Fibroblast of villous mesenchyme (primary cell): ENCODE measurements at regions not wholly inside any gene's neighbourhood (a gene's known extent, or its start where the extent isn't known, plus 50 kb on each side); places are given as distances from the start of the nearest gene placed in this dataset.

ENCODE experiments used
- DNase-seq: peaks from one replicate; pipeline ENCODE4 v3.0.0-alpha.2; 2010; ENCODE audit warnings: low read depth
- H3K4me3 ChIP-seq: 2 replicates; pipeline ENCODE4 v1.5.1; 2011; ENCODE audit warnings: low read depth, mild to moderate bottlenecking, low read length
- TF ChIP-seq, protein P1 (sequence below): IDR thresholded peaks from 2 replicates; pipeline ENCODE4 v1.5.1; 2012; ENCODE audit warnings: low read depth, mild to moderate bottlenecking, low read length; ENCODE audit not compliant: insufficient read depth

DNA sequence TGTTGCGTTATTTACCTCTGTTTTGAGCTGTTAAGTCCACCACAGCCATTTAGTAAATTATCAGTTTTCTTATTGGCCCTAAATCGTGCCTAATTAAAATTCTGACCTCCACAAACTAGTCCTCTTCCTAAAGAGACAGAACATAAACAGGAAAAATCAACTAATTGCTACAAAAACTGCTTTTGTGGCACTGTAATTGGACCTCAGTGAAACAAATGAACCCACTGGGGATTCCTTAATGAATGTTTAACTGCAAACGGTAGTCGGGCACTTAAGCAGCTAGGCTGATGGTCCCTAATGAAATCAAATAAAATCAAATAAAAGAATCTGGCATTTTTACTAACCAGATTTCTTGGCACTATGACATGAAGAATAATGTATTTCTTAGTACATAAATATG, 513.4 kb upstream of the SLC35B3 start:
- no peak overlapping the region for H3K4me3 ChIP-seq
- no peak for DNase-seq
- TF ChIP-seq, protein P1, sequence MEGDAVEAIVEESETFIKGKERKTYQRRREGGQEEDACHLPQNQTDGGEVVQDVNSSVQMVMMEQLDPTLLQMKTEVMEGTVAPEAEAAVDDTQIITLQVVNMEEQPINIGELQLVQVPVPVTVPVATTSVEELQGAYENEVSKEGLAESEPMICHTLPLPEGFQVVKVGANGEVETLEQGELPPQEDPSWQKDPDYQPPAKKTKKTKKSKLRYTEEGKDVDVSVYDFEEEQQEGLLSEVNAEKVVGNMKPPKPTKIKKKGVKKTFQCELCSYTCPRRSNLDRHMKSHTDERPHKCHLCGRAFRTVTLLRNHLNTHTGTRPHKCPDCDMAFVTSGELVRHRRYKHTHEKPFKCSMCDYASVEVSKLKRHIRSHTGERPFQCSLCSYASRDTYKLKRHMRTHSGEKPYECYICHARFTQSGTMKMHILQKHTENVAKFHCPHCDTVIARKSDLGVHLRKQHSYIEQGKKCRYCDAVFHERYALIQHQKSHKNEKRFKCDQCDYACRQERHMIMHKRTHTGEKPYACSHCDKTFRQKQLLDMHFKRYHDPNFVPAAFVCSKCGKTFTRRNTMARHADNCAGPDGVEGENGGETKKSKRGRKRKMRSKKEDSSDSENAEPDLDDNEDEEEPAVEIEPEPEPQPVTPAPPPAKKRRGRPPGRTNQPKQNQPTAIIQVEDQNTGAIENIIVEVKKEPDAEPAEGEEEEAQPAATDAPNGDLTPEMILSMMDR: no peak

DNA sequence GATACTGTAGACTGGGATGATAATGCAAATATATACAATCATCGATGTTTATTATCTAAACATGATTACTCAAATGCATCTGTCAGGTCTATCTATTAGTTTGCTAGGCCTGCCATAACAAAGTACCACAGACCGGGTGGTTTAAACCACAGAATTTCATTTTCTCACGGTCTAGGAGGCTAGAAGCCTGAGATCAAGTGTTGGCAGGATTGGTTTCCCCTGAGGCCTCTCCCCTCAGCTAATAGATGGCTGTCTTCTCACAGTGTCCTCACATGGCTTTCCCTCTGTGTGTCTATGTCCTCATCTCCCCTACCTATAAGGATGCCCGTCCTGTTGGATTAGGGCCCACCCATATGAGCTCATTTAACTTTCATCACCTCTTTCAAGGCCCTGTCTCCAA, 512.6 kb upstream of the SLC35B3 start:
- H3K4me3 ChIP-seq: no peak overlapping the region
- no peak for DNase-seq
- TF ChIP-seq, protein P1: no peak

DNA sequence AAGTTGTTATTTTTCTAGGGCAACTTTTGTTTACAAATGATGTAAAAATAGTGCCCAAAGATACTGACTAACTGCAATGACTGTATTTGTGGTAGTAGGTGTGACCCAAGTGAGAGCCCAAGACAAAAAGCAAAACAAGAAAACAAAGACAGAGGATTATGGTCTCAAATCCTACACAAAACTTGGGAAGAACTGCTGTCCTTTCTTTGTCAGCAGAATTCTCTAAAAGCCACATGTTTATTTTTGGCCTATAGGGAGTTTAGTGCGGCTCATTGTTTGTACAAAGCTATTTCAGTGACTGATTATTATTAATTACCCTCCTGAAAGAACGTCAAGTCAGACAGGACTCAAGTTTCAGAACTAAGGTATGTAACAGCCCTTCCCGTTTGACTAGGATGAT, 509.2 kb upstream of the SLC35B3 start:
- DNase-seq: no peak
- no peak overlapping the region for H3K4me3 ChIP-seq
- TF ChIP-seq, protein P1: no peak

DNA sequence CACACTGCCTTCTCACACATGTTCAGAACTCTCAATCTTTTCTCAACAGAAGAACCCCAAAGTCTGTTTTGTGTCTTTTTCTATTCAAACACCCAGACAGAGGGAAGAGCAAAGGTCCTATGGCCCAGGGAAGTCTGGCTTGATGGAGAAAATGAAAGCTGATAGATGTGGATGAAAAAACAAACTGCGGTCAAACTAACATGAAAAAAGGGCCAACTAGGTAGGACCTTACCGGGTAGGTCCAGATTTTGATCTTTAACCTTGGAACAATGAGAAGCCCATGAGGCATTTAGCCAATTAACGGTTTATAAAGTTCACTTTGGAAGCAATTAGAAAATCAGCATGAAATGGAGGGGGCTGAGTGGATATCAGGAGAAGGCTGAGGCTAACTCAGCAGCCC, 507.7 kb upstream of the SLC35B3 start:
- no peak overlapping the region for H3K4me3 ChIP-seq
- no peak for DNase-seq
- TF ChIP-seq, protein P1: no peak

DNA sequence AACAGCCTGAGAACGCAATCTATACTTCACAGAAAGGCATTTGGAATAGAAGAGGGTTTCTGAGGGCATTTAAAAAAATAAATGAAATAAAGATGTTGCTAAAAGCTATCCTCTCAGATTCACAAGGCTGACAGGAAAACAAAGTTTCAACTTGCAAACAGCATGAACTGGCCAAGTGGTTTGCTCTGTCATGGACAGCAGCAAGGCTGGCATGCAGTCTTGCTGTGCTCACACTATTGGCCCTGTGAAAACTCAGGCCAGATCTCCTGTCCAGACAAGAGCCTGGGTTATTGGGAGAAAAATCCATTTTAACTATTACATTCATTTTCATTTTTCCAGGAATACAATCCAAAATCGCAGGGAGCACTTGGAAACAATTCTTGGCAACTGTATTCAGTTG, 506.2 kb upstream of the SLC35B3 start:
- H3K4me3 ChIP-seq: no peak overlapping the region
- no peak for DNase-seq
- TF ChIP-seq, protein P1: no peak

DNA sequence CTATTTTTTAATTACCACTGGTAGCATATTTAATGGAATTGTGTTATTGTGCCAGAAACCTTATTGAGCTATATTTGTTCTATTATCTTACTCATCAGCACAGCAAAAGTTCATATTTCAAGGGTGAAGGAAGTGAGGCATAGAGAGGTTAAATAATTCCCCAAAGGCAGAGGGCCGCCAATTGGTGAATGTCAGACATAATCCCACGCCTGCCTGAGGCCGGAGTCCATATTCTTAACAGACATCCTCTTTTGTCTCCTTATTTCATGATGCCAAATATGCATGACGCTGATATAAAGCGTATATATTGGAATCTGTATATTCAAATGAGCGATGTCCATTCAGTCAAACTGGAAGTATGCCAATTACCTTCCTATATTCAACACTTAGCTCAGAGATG, 505.0 kb upstream of the SLC35B3 start:
- TF ChIP-seq, protein P1: no peak
- no peak for DNase-seq
- no peak overlapping the region for H3K4me3 ChIP-seq

DNA sequence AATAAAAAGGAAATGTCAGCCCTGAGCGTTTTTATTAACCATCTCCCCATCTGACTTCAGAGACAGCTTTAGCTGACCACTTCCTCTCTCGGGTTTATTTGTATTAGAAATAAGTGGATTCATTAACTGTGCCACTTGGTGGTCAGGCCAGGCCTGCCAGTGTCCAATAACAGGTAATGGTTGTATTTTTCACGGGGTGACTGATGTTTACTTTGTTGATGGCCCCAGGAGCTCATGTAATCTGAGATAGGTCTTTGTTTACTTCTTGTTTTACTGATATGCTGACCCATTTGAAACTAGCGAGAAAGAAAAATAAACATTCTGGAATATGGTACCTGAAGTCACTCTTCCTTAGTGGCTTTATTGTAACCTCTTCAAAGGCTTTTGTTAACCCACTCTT, 504.3 kb upstream of the SLC35B3 start:
- TF ChIP-seq, protein P1: no peak
- no peak overlapping the region for H3K4me3 ChIP-seq
- no peak for DNase-seq
